Liver (tissue), 3 donors: ENCODE measurements at regions not wholly inside any gene's neighbourhood (a gene's known extent, or its start where the extent isn't known, plus 50 kb on each side); places are given as distances from the start of the nearest gene placed in this dataset.

Experiments
- JUND ChIP-seq, 2 donors: IDR thresholded peaks; 2 replicates each; pipeline ENCODE4 v1.6.1; 2016; ENCODE audit warnings: antibody characterized with exemption in 2 of 2
- NR2F2 ChIP-seq: IDR thresholded peaks from 2 replicates; pipeline ENCODE4 v1.6.1; 2016; ENCODE audit warnings: antibody characterized with exemption
- RAD21 ChIP-seq, 2 donors: IDR thresholded peaks; 2 replicates each; pipeline ENCODE4 v1.6.1; 2016; ENCODE audit warnings: antibody characterized with exemption in 2 of 2, mild to moderate bottlenecking in 2 of 2
- SP1 ChIP-seq: IDR thresholded peaks from 2 replicates; pipeline ENCODE4 v1.6.1; 2018; ENCODE audit warnings: antibody characterized with exemption, mild to moderate bottlenecking
- TF ChIP-seq, protein P1 (sequence below): fragments of 150-350 bp; IDR thresholded peaks from 2 replicates; pipeline ENCODE4 v1.5.1; 2017; ENCODE audit warnings: improper control_type of control experiment, low read depth, low read length; ENCODE audit not compliant: missing input control
- donor health status: healthy.
- donor health status: healthy.

DNA sequence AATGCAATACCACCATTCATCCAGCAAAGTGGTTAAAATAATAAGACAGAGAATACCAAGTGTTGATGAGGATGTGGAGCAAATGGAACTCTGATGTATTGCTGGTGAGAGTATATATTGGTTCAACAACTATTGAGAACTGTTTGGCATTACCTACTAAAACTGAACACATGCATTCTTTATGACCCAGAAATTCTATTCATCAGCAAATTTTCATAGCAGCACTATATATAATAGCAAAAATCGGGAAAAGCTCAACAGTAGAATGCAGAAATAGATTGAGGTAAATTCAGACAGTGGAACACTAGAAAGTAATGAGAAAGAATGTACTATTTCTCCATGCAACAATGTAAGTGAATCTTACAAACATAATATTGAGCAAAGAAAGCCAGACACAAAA, 62.2 kb upstream of the FOXP4 start:
- TF ChIP-seq, protein P1, sequence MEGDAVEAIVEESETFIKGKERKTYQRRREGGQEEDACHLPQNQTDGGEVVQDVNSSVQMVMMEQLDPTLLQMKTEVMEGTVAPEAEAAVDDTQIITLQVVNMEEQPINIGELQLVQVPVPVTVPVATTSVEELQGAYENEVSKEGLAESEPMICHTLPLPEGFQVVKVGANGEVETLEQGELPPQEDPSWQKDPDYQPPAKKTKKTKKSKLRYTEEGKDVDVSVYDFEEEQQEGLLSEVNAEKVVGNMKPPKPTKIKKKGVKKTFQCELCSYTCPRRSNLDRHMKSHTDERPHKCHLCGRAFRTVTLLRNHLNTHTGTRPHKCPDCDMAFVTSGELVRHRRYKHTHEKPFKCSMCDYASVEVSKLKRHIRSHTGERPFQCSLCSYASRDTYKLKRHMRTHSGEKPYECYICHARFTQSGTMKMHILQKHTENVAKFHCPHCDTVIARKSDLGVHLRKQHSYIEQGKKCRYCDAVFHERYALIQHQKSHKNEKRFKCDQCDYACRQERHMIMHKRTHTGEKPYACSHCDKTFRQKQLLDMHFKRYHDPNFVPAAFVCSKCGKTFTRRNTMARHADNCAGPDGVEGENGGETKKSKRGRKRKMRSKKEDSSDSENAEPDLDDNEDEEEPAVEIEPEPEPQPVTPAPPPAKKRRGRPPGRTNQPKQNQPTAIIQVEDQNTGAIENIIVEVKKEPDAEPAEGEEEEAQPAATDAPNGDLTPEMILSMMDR, result no peak
- TF ChIP-seq NR2F2 (no peak), RAD21 (IDR thresholded peaks at IDR 0.05) (no peak), JUND (IDR thresholded peaks at IDR 0.05) (no peak), SP1 (no peak)
